ENCODE measurements at regions not wholly inside any gene's neighbourhood (a gene's known extent, or its start where the extent isn't known, plus 50 kb on each side); places are given as distances from the start of the nearest gene placed in this dataset.

- no peaks in the 10 kb centered on the region for H3K36me3 ChIP-seq (ENCODE audit: insufficient read depth, low read length)
- no peak for FAIRE-seq
These were observed 202.9 kb upstream of the MTPN start for GRCh38 chr7:136179851-136180721.

GRCh38 chr7:136179154-136179553 lies 202.0 kb upstream of the MTPN start:
- Histone ChIP-seq H3K27ac (ENCODE audit: low read depth, low read length) (no peak overlapping the region), H3K4me3 (ENCODE audit: insufficient read depth, low read depth, low read length) (no peak overlapping the region), H3K4me1 (ENCODE audit: insufficient read depth, low read length) (no peaks in the 10 kb centered on the region), H3K9me3 (ENCODE audit: insufficient read depth, low read depth, low read length) (no peaks in the 10 kb centered on the region), H3K79me2 (ENCODE audit: insufficient read depth, low read length) (no peaks in the 10 kb centered on the region), H3K27me3 (ENCODE audit: insufficient read depth, low read length) (no peaks in the 10 kb centered on the region), H3K4me2 (ENCODE audit: low read length) (no peak overlapping the region), H3K9ac (ENCODE audit: low read length) (no peak overlapping the region), H2AFZ (ENCODE audit: low read depth, low read length) (no peak overlapping the region), H3K36me3 (ENCODE audit: insufficient read depth, low read length) (no peaks in the 10 kb centered on the region), H4K20me1 (ENCODE audit: insufficient read depth, low read length) (no peaks in the 10 kb centered on the region)
- Mint-ChIP-seq H3K4me3 (ENCODE audit: unreplicated experiment) (no peak overlapping the region), H3K27ac (ENCODE audit: unreplicated experiment) (no peak overlapping the region), H3K36me3 (ENCODE audit: low read depth, unreplicated experiment) (no peaks in the 10 kb centered on the region), H3K9me3 (ENCODE audit: unreplicated experiment) (no peaks in the 10 kb centered on the region), H3K27me3 (ENCODE audit: low read depth, unreplicated experiment) (peaks cover 2% of the 10 kb centered on the region), H3K4me1 (ENCODE audit: low read depth, unreplicated experiment) (no peaks in the 10 kb centered on the region)
- FAIRE-seq, result no peak
- no peak for DNase-seq (ENCODE audit: low read depth)
- TF ChIP-seq EZH2 (IDR thresholded peaks at IDR 0.05; ENCODE audit: insufficient read depth, low read length), result no peak
- TF ChIP-seq CTCF (IDR thresholded peaks at IDR 0.05; ENCODE audit: insufficient read depth, low read depth, low read length), result no peak

More at GRCh38 chr7:136179851-136180721, 202.9 kb upstream of the MTPN start:
- Mint-ChIP-seq H3K4me3 (ENCODE audit: unreplicated experiment) (no peak overlapping the region), H3K27ac (ENCODE audit: unreplicated experiment) (no peak overlapping the region), H3K9me3 (ENCODE audit: unreplicated experiment) (no peaks in the 10 kb centered on the region), H3K4me1 (ENCODE audit: low read depth, unreplicated experiment) (no peaks in the 10 kb centered on the region), H3K27me3 (ENCODE audit: low read depth, unreplicated experiment) (peaks cover 2% of the 10 kb centered on the region), H3K36me3 (ENCODE audit: low read depth, unreplicated experiment) (no peaks in the 10 kb centered on the region)
- no peaks in the 10 kb centered on the region for H3K79me2 ChIP-seq (ENCODE audit: insufficient read depth, low read length)
- no peaks in the 10 kb centered on the region for H3K27me3 ChIP-seq (ENCODE audit: insufficient read depth, low read length)
- no peaks in the 10 kb centered on the region for H3K4me1 ChIP-seq (ENCODE audit: insufficient read depth, low read length)
- no peak overlapping the region for H3K4me3 ChIP-seq (ENCODE audit: insufficient read depth, low read depth, low read length)
- no peak overlapping the region for H2AFZ ChIP-seq (ENCODE audit: low read depth, low read length)
- H3K27ac ChIP-seq (ENCODE audit: low read depth, low read length), result no peak overlapping the region
- no peak for DNase-seq (ENCODE audit: low read depth)
- H3K9me3 ChIP-seq (ENCODE audit: insufficient read depth, low read depth, low read length), result no peaks in the 10 kb centered on the region
- H4K20me1 ChIP-seq (ENCODE audit: insufficient read depth, low read length), result no peaks in the 10 kb centered on the region
- no peak overlapping the region for H3K9ac ChIP-seq (ENCODE audit: low read length)
- H3K4me2 ChIP-seq (ENCODE audit: low read length), result no peak overlapping the region
- no peak for TF ChIP-seq EZH2 (IDR thresholded peaks at IDR 0.05; ENCODE audit: insufficient read depth, low read length)
- TF ChIP-seq CTCF (IDR thresholded peaks at IDR 0.05; ENCODE audit: insufficient read depth, low read depth, low read length), result no peak
